ENCODE measurements at regions not wholly inside any gene's neighbourhood (a gene's known extent, or its start where the extent isn't known, plus 50 kb on each side); places are given as distances from the start of the nearest gene placed in this dataset.

- TF ChIP-seq CTCF (IDR thresholded peaks at IDR 0.05) (no peak), POLR2A (IDR thresholded peaks at IDR 0.05) (no peak)
Measured at GRCh38 chr16:55406651-55407050, 72.3 kb upstream of the MMP2 start.
